K562 (cell line): ENCODE measurements at regions not wholly inside any gene's neighbourhood (a gene's known extent, or its start where the extent isn't known, plus 50 kb on each side); places are given as distances from the start of the nearest gene placed in this dataset.

Source experiments
- ZNF165 ChIP-seq: fragments of 250-450 bp; sonication (Bioruptor Pico); IDR thresholded peaks from 2 replicates; pipeline ENCODE4 v1.4.0; 2020; ENCODE audit warnings: borderline replicate concordance
- ZSCAN29 ChIP-seq: fragments of 450-650 bp; IDR thresholded peaks from 2 replicates; pipeline ENCODE4 v1.6.1; 2017
- TF ChIP-seq, protein P1 (sequence below), 2 experiments: fragments of 450-650 bp; IDR thresholded peaks; 2 replicates each; pipeline ENCODE4 v1.6.1; 2016; ENCODE audit warnings: mild to moderate bottlenecking in 2 of 2, borderline replicate concordance in 1 of 2, low read depth in 1 of 2, moderate library complexity in 1 of 2

DNA sequence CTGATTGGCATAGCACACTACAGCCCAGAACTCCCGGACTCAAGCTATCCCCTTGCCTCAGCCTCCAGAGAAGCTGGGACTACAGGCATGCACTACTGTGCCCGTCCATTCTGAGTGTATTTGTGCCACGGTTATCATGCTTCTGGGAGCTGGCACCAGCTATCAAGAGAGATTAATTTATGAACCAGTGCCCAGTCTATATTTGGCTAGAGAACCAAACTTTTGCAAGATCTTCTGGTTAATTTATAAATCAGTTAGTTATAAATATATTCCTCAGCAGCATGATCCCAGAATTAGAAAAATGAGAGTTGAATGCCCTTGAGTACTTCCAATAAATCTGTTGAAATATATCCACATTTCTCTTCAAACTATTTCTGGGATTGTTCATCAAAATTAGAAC, 67.5 kb upstream of the OR5AN1 start:
- TF ChIP-seq, protein P1, sequence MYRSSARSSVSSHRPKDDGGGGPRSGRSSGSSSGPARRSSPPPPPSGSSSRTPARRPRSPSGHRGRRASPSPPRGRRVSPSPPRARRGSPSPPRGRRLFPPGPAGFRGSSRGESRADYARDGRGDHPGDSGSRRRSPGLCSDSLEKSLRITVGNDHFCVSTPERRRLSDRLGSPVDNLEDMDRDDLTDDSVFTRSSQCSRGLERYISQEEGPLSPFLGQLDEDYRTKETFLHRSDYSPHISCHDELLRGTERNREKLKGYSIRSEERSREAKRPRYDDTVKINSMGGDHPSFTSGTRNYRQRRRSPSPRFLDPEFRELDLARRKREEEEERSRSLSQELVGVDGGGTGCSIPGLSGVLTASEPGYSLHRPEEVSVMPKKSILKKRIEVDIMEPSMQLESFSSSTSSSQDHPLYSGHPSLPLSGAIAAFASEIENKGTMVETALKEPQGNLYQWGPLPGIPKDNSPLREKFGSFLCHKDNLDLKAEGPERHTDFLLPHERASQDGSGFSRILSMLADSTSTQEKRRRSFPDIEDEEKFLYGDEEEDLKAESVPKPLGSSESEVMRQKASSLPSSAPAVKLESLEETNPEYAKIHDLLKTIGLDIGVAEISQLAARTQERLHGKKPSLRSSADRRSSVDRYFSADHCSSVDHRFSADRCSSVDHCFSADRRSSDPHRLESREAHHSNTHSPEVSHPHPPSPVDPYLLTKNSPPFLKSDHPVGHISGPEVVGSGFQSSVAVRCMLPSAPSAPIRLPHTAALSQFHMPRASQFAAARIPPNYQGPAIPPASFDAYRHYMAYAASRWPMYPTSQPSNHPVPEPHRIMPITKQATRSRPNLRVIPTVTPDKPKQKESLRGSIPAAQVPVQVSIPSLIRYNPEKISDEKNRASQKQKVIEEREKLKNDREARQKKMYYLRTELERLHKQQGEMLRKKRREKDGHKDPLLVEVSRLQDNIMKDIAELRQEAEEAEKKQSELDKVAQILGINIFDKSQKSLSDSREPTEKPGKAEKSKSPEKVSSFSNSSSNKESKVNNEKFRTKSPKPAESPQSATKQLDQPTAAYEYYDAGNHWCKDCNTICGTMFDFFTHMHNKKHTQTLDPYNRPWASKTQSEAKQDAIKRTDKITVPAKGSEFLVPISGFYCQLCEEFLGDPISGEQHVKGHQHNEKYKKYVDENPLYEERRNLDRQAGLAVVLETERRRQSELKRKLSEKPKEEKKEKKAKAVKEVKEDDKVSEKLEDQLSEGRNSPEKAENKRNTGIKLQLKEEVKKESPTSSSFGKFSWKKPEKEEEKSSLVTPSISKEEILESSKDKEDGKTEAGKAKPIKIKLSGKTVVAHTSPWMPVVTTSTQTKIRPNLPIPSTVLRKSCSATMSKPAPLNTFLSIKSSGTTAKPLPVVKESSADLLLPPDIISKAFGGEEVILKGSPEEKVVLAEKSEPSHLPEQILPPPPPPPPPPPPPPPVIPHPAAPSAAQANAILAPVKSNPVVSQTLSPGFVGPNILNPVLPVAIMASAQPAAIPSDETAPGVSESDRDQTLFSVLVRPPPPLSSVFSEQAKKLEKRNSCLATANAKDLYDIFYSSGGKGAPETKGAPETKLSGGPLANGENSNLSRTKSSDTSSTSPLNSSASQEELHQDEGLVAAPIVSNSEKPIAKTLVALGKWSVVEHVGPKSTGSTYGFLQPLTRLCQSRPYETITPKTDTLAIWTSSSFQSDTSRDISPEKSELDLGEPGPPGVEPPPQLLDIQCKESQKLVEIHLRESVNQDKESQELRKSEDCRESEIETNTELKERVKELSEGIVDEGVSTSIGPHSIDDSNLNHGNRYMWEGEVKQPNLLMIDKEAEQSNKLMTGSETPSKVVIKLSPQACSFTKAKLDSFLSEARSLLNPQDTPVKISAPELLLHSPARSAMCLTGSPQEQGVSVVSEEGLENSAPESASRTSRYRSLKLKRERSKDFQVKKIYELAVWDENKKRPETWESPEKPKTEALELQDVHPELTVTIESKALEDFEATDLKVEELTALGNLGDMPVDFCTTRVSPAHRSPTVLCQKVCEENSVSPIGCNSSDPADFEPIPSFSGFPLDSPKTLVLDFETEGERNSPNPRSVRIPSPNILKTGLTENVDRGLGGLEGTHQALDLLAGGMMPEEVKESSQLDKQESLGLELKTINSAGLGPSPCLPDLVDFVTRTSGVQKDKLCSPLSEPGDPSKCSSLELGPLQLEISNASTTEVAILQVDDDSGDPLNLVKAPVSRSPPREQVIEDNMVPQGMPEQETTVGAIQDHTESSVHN (IDR thresholded peaks at IDR 0.05; ENCODE audit: borderline replicate concordance in 1 of 2, low read depth in 1 of 2): no peak
- no peak for TF ChIP-seq ZSCAN29
- TF ChIP-seq ZNF165 (CRISPR knock-in tag): no peak
